Osteoblast (primary cell): ENCODE measurements at regions not wholly inside any gene's neighbourhood (a gene's known extent, or its start where the extent isn't known, plus 50 kb on each side); places are given as distances from the start of the nearest gene placed in this dataset.

Experiments used
- DNase-seq: peaks from one replicate; pipeline ENCODE4 v3.0.0; 2011; ENCODE audit warnings: low spot score, mixed read lengths; ENCODE audit not compliant: insufficient read length; ENCODE audit errors: missing footprints
- H2AFZ ChIP-seq: 2 replicates; pipeline ENCODE4 v1.6.0; 2011; ENCODE audit warnings: mild to moderate bottlenecking, low read length
- H3K27ac ChIP-seq: 2 replicates; pipeline ENCODE4 v1.5.1; 2011; ENCODE audit warnings: mild to moderate bottlenecking, low read depth, low read length, moderate library complexity
- H3K27me3 ChIP-seq: 2 replicates; pipeline ENCODE4 v1.6.0; 2012; ENCODE audit warnings: mild to moderate bottlenecking, control low read depth, inconsistent platforms, low read length, moderate library complexity; ENCODE audit not compliant: insufficient read depth
- H3K36me3 ChIP-seq: 2 replicates; pipeline ENCODE4 v1.5.1; 2011; ENCODE audit warnings: mild to moderate bottlenecking, low read length, control low read depth, moderate library complexity; ENCODE audit not compliant: insufficient read depth
- H3K4me1 ChIP-seq: 2 replicates; pipeline ENCODE4 v1.5.1; 2011; ENCODE audit warnings: mild to moderate bottlenecking, low read length, control low read depth, moderate library complexity; ENCODE audit not compliant: insufficient read depth
- H3K4me2 ChIP-seq: 2 replicates; pipeline ENCODE4 v1.6.0; 2011; ENCODE audit warnings: mild to moderate bottlenecking, low read length; ENCODE audit not compliant: insufficient read depth
- H3K4me3 ChIP-seq: fragments of 200-600 bp; sonication (generic); 3 replicates; pipeline ENCODE4 v1.5.1; 2012; ENCODE audit warnings: mild to moderate bottlenecking, low read length, inconsistent platforms; ENCODE audit not compliant: insufficient read depth
- H3K79me2 ChIP-seq: 2 replicates; pipeline ENCODE4 v1.6.0; 2012; ENCODE audit warnings: mild to moderate bottlenecking, low read length, control low read depth, inconsistent platforms; ENCODE audit not compliant: insufficient read depth
- H3K9me3 ChIP-seq: 2 replicates; pipeline ENCODE4 v1.5.1; 2011; ENCODE audit warnings: low read depth, low read length, control low read depth
- H4K20me1 ChIP-seq: 2 replicates; pipeline ENCODE4 v1.6.0; 2012; ENCODE audit warnings: mild to moderate bottlenecking, low read length, control low read depth; ENCODE audit not compliant: insufficient read depth
- CTCF ChIP-seq: IDR thresholded peaks from 2 replicates; pipeline ENCODE4 v1.5.1; 2011; ENCODE audit warnings: mild to moderate bottlenecking, low read depth, low read length, moderate library complexity; ENCODE audit errors: extremely low read depth

GRCh38 chr3:153688301-153689120 lies 432.7 kb upstream of the ARHGEF26 start:
- Histone ChIP-seq H3K79me2 (no peaks in the 10 kb centered on the region), H2AFZ (no peak overlapping the region), H3K36me3 (no peaks in the 10 kb centered on the region), H3K4me2 (no peak overlapping the region), H3K9me3 (no peaks in the 10 kb centered on the region), H3K27ac (no peak overlapping the region), H3K4me1 (no peaks in the 10 kb centered on the region), H3K27me3 (no peaks in the 10 kb centered on the region), H3K4me3 (no peak overlapping the region), H4K20me1 (no peaks in the 10 kb centered on the region)
- no peak for TF ChIP-seq CTCF
- no peak for DNase-seq

GRCh38 chr3:153693207-153693606 lies 428.0 kb upstream of the ARHGEF26 start:
- no peak for DNase-seq
- no peaks in the 10 kb centered on the region for H3K4me1 ChIP-seq
- no peak overlapping the region for H2AFZ ChIP-seq
- no peak overlapping the region for H3K27ac ChIP-seq
- no peaks in the 10 kb centered on the region for H3K36me3 ChIP-seq
- no peak for TF ChIP-seq CTCF
- H4K20me1 ChIP-seq = no peaks in the 10 kb centered on the region
- no peaks in the 10 kb centered on the region for H3K9me3 ChIP-seq
- no peaks in the 10 kb centered on the region for H3K27me3 ChIP-seq
- no peak overlapping the region for H3K4me2 ChIP-seq
- no peak overlapping the region for H3K4me3 ChIP-seq
- no peaks in the 10 kb centered on the region for H3K79me2 ChIP-seq

GRCh38 chr3:153702106-153702505 lies 419.1 kb upstream of the ARHGEF26 start:
- H3K36me3 ChIP-seq = no peaks in the 10 kb centered on the region
- no peaks in the 10 kb centered on the region for H3K27me3 ChIP-seq
- H3K79me2 ChIP-seq = no peaks in the 10 kb centered on the region
- H3K4me3 ChIP-seq = no peak overlapping the region
- H3K9me3 ChIP-seq = no peaks in the 10 kb centered on the region
- H2AFZ ChIP-seq = no peak overlapping the region
- TF ChIP-seq CTCF = no peak
- no peaks in the 10 kb centered on the region for H3K4me1 ChIP-seq
- H3K4me2 ChIP-seq = no peak overlapping the region
- no peaks in the 10 kb centered on the region for H4K20me1 ChIP-seq
- no peak overlapping the region for H3K27ac ChIP-seq
- DNase-seq = no peak

GRCh38 chr3:153704115-153704514 lies 417.1 kb upstream of the ARHGEF26 start:
- Histone ChIP-seq H3K79me2 (no peaks in the 10 kb centered on the region), H3K9me3 (no peaks in the 10 kb centered on the region), H3K4me1 (no peaks in the 10 kb centered on the region), H4K20me1 (no peaks in the 10 kb centered on the region), H3K4me2 (no peak overlapping the region), H3K4me3 (no peak overlapping the region), H3K36me3 (no peaks in the 10 kb centered on the region), H2AFZ (no peak overlapping the region), H3K27me3 (no peaks in the 10 kb centered on the region), H3K27ac (no peak overlapping the region)
- DNase-seq = no peak
- no peak for TF ChIP-seq CTCF
